ENCODE measurements at regions not wholly inside any gene's neighbourhood (a gene's known extent, or its start where the extent isn't known, plus 50 kb on each side); places are given as distances from the start of the nearest gene placed in this dataset.

GRCh38 chr17:73838815-73839214 lies 194.6 kb upstream of the SDK2 start:
- no peak for DNase-seq (ENCODE audit: low read depth)
- H3K4me3 ChIP-seq (ENCODE audit: low read depth, low read length) = no peak overlapping the region
- TF ChIP-seq CTCF (IDR thresholded peaks at IDR 0.05; ENCODE audit: insufficient read depth, low read depth, low read length) = no peak

GRCh38 chr17:73840829-73841228 lies 196.6 kb upstream of the SDK2 start:
- no peak for DNase-seq (ENCODE audit: low read depth)
- H3K4me3 ChIP-seq (ENCODE audit: low read depth, low read length) = no peak overlapping the region
- TF ChIP-seq CTCF (IDR thresholded peaks at IDR 0.05; ENCODE audit: insufficient read depth, low read depth, low read length) = no peak

GRCh38 chr17:73841431-73842060 lies 197.3 kb upstream of the SDK2 start:
- H3K4me3 ChIP-seq (ENCODE audit: low read depth, low read length) = no peak overlapping the region
- DNase-seq (ENCODE audit: low read depth) = peak; percentile 2
- peak; percentile 63 for TF ChIP-seq CTCF (IDR thresholded peaks at IDR 0.05; ENCODE audit: insufficient read depth, low read depth, low read length)

- TF ChIP-seq CTCF (IDR thresholded peaks at IDR 0.05; ENCODE audit: insufficient read depth, low read depth, low read length) = no peak
- no peak for DNase-seq (ENCODE audit: low read depth)
- no peak overlapping the region for H3K4me3 ChIP-seq (ENCODE audit: low read depth, low read length)
These were observed 203.7 kb upstream of the SDK2 start for GRCh38 chr17:73847952-73848351.

GRCh38 chr17:73850426-73850825 lies 206.2 kb upstream of the SDK2 start:
- TF ChIP-seq CTCF (IDR thresholded peaks at IDR 0.05; ENCODE audit: insufficient read depth, low read depth, low read length) = no peak

GRCh38 chr17:73851091-73851490 lies 206.8 kb upstream of the SDK2 start:
- DNase-seq (ENCODE audit: low read depth) = no peak
- no peak overlapping the region for H3K4me3 ChIP-seq (ENCODE audit: low read depth, low read length)
- no peak for TF ChIP-seq CTCF (IDR thresholded peaks at IDR 0.05; ENCODE audit: insufficient read depth, low read depth, low read length)

More at GRCh38 chr17:73850426-73850825, 206.2 kb upstream of the SDK2 start:
- no peak for DNase-seq (ENCODE audit: low read depth)
- H3K4me3 ChIP-seq (ENCODE audit: low read depth, low read length) = no peak overlapping the region

- H3K4me3 ChIP-seq (ENCODE audit: low read depth, low read length) = no peak overlapping the region
- DNase-seq (ENCODE audit: low read depth) = no peak
- no peak for TF ChIP-seq CTCF (IDR thresholded peaks at IDR 0.05; ENCODE audit: insufficient read depth, low read depth, low read length)
These were observed 207.7 kb upstream of the SDK2 start for GRCh38 chr17:73851921-73852320.
